HepG2 (cell line): ENCODE measurements at regions not wholly inside any gene's neighbourhood (a gene's known extent, or its start where the extent isn't known, plus 50 kb on each side); places are given as distances from the start of the nearest gene placed in this dataset.

Experiments
- ATAC-seq: fragments of 200-7000 bp; cut with Tn5 transposase; 3 replicates; pipeline ENCODE4 v1.9.1; 2020; ENCODE audit warnings: mild to moderate bottlenecking, moderate library complexity
- BruUV-seq: library from RNA; stranded (reverse); fragments of 400-500 nt; replicated peaks from 2 replicates; lab custom pipeline; 2021; lab: Mats Ljungman, UMichigan
- CTCF ChIA-PET: fragments of 300-600 bp; formaldehyde crosslinking; extraction: SDS; loops from one replicate; lab custom pipeline; 2021; ENCODE audit warnings: low total read pairs, inconsistent platforms, low intra/inter-chr PET ratio; lab: Yijun Ruan, JAX
- POLR2A ChIA-PET: fragments of 350-600 bp; sonication (Branson Sonifier 250); formaldehyde crosslinking; loops from one replicate; lab custom pipeline; 2020; ENCODE audit warnings: antibody characterized with exemption, inconsistent platforms; lab: Yijun Ruan, JAX
- DNase-seq: peaks from one replicate; pipeline ENCODE4 v3.0.0-alpha.2; 2015; ENCODE audit warnings: low spot score
- FAIRE-seq: peaks from 3 replicates; lab custom pipeline; 2011; peaks lifted over from hg19 to GRCh38; lab: Jason Lieb, UNC
- H2AFZ ChIP-seq: one replicate; pipeline ENCODE4 v1.6.1; 2011; ENCODE audit warnings: low read length, inconsistent platforms
- H3K27ac ChIP-seq: fragments of 300-600 bp; 3 replicates; pipeline ENCODE4 v1.8.0; 2011; ENCODE audit warnings: mixed run types, mild to moderate bottlenecking, mixed read lengths, low read length, inconsistent platforms; ENCODE audit not compliant: insufficient read depth; ENCODE audit errors: extremely low read length
- H3K27me3 ChIP-seq, 2 experiments: fragments of 200-600 bp in 1 of 2; 2 replicates in 1 of 2; 3 replicates in 1 of 2; pipeline versions ENCODE4 v1.6.0 to v1.8.0; 2011; ENCODE audit warnings: low read length in 2 of 2, mild to moderate bottlenecking in 2 of 2, moderate library complexity in 2 of 2, inconsistent platforms in 1 of 2; ENCODE audit not compliant: insufficient read depth in 2 of 2, control insufficient read depth in 1 of 2
- H3K36me3 ChIP-seq, 2 experiments: fragments of 200-600 bp in 1 of 2; replicated peaks in 1 of 2; 2 replicates in 1 of 2; 3 replicates in 1 of 2; pipeline versions ENCODE4 v1.5.1 to v1.8.0; 2011; ENCODE audit warnings: low read length in 2 of 2, inconsistent platforms in 1 of 2; ENCODE audit not compliant: insufficient read depth in 2 of 2, control insufficient read depth in 1 of 2
- H3K4me1 ChIP-seq: 2 replicates; pipeline ENCODE4 v1.5.1; 2012; ENCODE audit warnings: low read length, inconsistent platforms; ENCODE audit not compliant: insufficient read depth
- H3K4me2 ChIP-seq: 2 replicates; pipeline ENCODE4 v1.6.0; 2011; ENCODE audit warnings: low read depth, low read length, inconsistent platforms
- H3K4me3 ChIP-seq, 3 experiments: fragments of 200-600 bp in 1 of 3; sonication (generic), shearing (Covaris generic) in 1 of 3; replicated peaks in 1 of 3; 2 replicates each; pipeline ENCODE4 v1.5.1; 2011 to 2016; ENCODE audit warnings: low read length in 3 of 3, inconsistent platforms in 2 of 3, low read depth in 2 of 3, mild to moderate bottlenecking in 2 of 3, control low read depth in 1 of 3, mixed read lengths in 1 of 3; ENCODE audit not compliant: insufficient read depth in 1 of 3
- H3K79me2 ChIP-seq: one replicate; pipeline ENCODE4 v1.6.1; 2011; ENCODE audit warnings: low read length, inconsistent platforms; ENCODE audit not compliant: insufficient read depth
- H3K9ac ChIP-seq: 2 replicates; pipeline ENCODE4 v1.6.0; 2011; ENCODE audit warnings: mild to moderate bottlenecking, low read depth, low read length, inconsistent platforms; ENCODE audit not compliant: insufficient read depth
- H3K9me3 ChIP-seq: 2 replicates; pipeline ENCODE4 v1.5.1; 2012; ENCODE audit warnings: mild to moderate bottlenecking, low read length
- H4K20me1 ChIP-seq: 2 replicates; pipeline ENCODE4 v1.6.0; 2011; ENCODE audit warnings: inconsistent platforms, mild to moderate bottlenecking, low read length, moderate library complexity; ENCODE audit not compliant: insufficient read depth
- BORCS8-MEF2B ChIP-seq: sonication (generic); formaldehyde crosslinking; IDR thresholded peaks from 2 replicates; pipeline ENCODE4 v1.8.0; 2022; ENCODE audit warnings: mild to moderate bottlenecking, missing genetic modification reagents
- CEBPB ChIP-seq: IDR thresholded peaks from 2 replicates; pipeline ENCODE4 v1.6.1; 2011; ENCODE audit warnings: low read depth, low read length, improper control_type of control experiment, borderline replicate concordance
- JUNB ChIP-seq: sonication (generic); formaldehyde crosslinking; IDR thresholded peaks from 2 replicates; pipeline ENCODE4 v1.8.0; 2022; ENCODE audit warnings: missing genetic modification reagents, mild to moderate bottlenecking, borderline replicate concordance
- KLF11 ChIP-seq: IDR thresholded peaks from 2 replicates; pipeline ENCODE4 v1.6.1; 2016; ENCODE audit warnings: missing compliant biosample characterization
- NCOA2 ChIP-seq: sonication (generic); formaldehyde crosslinking; IDR thresholded peaks from 2 replicates; pipeline ENCODE4 v1.8.0; 2022; ENCODE audit warnings: inconsistent platforms
- NR3C1 ChIP-seq: sonication (generic); formaldehyde crosslinking; IDR thresholded peaks from 2 replicates; pipeline ENCODE4 v1.4.0; 2020; ENCODE audit warnings: missing genetic modification reagents
- TBX2 ChIP-seq: sonication (generic); formaldehyde crosslinking; IDR thresholded peaks from 2 replicates; pipeline ENCODE4 v1.5.0; 2020; ENCODE audit warnings: missing genetic modification reagents, mild to moderate bottlenecking, borderline replicate concordance
- ZFP37 ChIP-seq: sonication (generic); formaldehyde crosslinking; IDR thresholded peaks from 2 replicates; pipeline ENCODE4 v1.4.0; 2020; ENCODE audit warnings: missing genetic modification reagents, borderline replicate concordance
- ZNF780A ChIP-seq: sonication (generic); formaldehyde crosslinking; IDR thresholded peaks from 2 replicates; pipeline ENCODE4 v1.8.0; 2022; ENCODE audit warnings: mild to moderate bottlenecking, missing genetic modification reagents, moderate library complexity
- WGBS: methylation state at CpG from one replicate; pipeline ENCODE4 v1.1.6; 2017; ENCODE audit warnings: low lambda C conversion rate; 5-methylcytosine and 5-hydroxymethylcytosine counted together
- in situ Hi-C: cut with HindIII; loops from 2 replicates; pipeline ENCODE4 v1.10.0; 2017; ENCODE audit warnings: low pct_unique_long_range_greater_than_20kb; ENCODE audit not compliant: extremely low pct_ligation_motif_present
- intact Hi-C: fragments of 100-400 bp; cut with micrococcal nuclease; formaldehyde crosslinking; loops from one replicate; pipeline ENCODE4 v1.10.0; 2022; ENCODE audit not compliant: unreplicated experiment

GRCh38 chr4:33161202-33161601, 2441.0 kb downstream of the PCDH7 start:
- CTCF ChIA-PET, result no interaction called here
- Histone ChIP-seq H3K4me3 (no peak overlapping the region), H4K20me1 (no peaks in the 10 kb centered on the region), H3K79me2 (no peaks in the 10 kb centered on the region), H3K4me2 (no peak overlapping the region), H3K36me3 (no peaks in the 10 kb centered on the region)
- ATAC-seq, result no peak
- FAIRE-seq, result no peak
- intact Hi-C loops, result no loop called here
- POLR2A ChIA-PET, result no interaction called here
- no peak for DNase-seq
- TF ChIP-seq ZFP37 (no peak), CEBPB (peak; percentile 25; the same call in 1 of the 2 replicates), KLF11 (CRISPR knock-in tag) (no peak), JUNB (CRISPR knock-in tag) (no peak)
- TF ChIP-seq, all 625 proteins: peak for 1
- H3K9me3 ChIP-seq, result peaks cover 32% of the 10 kb centered on the region
- no TSS peak for BruUV-seq
- no peak overlapping the region for H3K9ac ChIP-seq
- no peaks in the 10 kb centered on the region for H3K27me3 ChIP-seq
- in situ Hi-C loops, result no loop called here
- no peak overlapping the region for H2AFZ ChIP-seq
- no peak overlapping the region for H3K27ac ChIP-seq
- WGBS, result 72% methylated on average over 4 of the region's 4 CpGs
- H3K4me1 ChIP-seq, result no peaks in the 10 kb centered on the region

GRCh38 chr4:33162122-33162521, 2442.0 kb downstream of the PCDH7 start:
- no peak for ATAC-seq
- ChIA-PET CTCF (no interaction called here), POLR2A (no interaction called here)
- Histone ChIP-seq H3K4me3 (no peak overlapping the region), H3K4me1 (no peaks in the 10 kb centered on the region), H3K79me2 (no peaks in the 10 kb centered on the region), H3K27ac (no peak overlapping the region), H3K9me3 (peaks cover 25% of the 10 kb centered on the region), H4K20me1 (no peaks in the 10 kb centered on the region), H3K27me3 (no peaks in the 10 kb centered on the region), H3K9ac (no peak overlapping the region), H3K4me2 (no peak overlapping the region), H2AFZ (no peak overlapping the region), H3K36me3 (no peaks in the 10 kb centered on the region)
- intact Hi-C loops, result no loop called here
- DNase-seq, result no peak
- no peak for FAIRE-seq
- TF ChIP-seq ZNF780A (CRISPR knock-in tag) (no peak), NCOA2 (no peak), NR3C1 (CRISPR knock-in tag) (no peak), BORCS8-MEF2B (CRISPR knock-in tag) (no peak), TBX2 (CRISPR knock-in tag) (no peak)
- BruUV-seq, result no TSS peak
- in situ Hi-C loops, result no loop called here
